ENCODE measurements at regions not wholly inside any gene's neighbourhood (a gene's known extent, or its start where the extent isn't known, plus 50 kb on each side); places are given as distances from the start of the nearest gene placed in this dataset.

GRCh38 chr6:56718236-56718635 lies 75.5 kb upstream of the DST start:
- Histone ChIP-seq H3K4me3 (replicated peaks; ENCODE audit: insufficient read depth, low read length) (no peak overlapping the region), H3K27me3 (ENCODE audit: insufficient read depth, poor library complexity, severe bottlenecking) (no peaks in the 10 kb centered on the region), H3K27ac (replicated peaks) (no peak overlapping the region)
- DNase-seq (ENCODE audit: low read depth in 1 of 2, low spot score in 1 of 2), result no peak
- TF ChIP-seq REST (IDR thresholded peaks at IDR 0.05; ENCODE audit: insufficient replicate concordance, low read depth), result no peak
- TF ChIP-seq, protein P1, sequence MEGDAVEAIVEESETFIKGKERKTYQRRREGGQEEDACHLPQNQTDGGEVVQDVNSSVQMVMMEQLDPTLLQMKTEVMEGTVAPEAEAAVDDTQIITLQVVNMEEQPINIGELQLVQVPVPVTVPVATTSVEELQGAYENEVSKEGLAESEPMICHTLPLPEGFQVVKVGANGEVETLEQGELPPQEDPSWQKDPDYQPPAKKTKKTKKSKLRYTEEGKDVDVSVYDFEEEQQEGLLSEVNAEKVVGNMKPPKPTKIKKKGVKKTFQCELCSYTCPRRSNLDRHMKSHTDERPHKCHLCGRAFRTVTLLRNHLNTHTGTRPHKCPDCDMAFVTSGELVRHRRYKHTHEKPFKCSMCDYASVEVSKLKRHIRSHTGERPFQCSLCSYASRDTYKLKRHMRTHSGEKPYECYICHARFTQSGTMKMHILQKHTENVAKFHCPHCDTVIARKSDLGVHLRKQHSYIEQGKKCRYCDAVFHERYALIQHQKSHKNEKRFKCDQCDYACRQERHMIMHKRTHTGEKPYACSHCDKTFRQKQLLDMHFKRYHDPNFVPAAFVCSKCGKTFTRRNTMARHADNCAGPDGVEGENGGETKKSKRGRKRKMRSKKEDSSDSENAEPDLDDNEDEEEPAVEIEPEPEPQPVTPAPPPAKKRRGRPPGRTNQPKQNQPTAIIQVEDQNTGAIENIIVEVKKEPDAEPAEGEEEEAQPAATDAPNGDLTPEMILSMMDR (IDR thresholded peaks at IDR 0.05; ENCODE audit: insufficient read depth, low read length), result no peak
- TF ChIP-seq POLR2AphosphoS5 (IDR thresholded peaks at IDR 0.05; ENCODE audit: low read depth), result no peak
- no peak for TF ChIP-seq GABPA (IDR thresholded peaks at IDR 0.05; ENCODE audit: low read depth)
- TF ChIP-seq SPI1 (IDR thresholded peaks at IDR 0.05; ENCODE audit: borderline replicate concordance, low read depth), result no peak

- TF ChIP-seq GABPA (IDR thresholded peaks at IDR 0.05; ENCODE audit: low read depth), result no peak
- no peak for TF ChIP-seq POLR2AphosphoS5 (IDR thresholded peaks at IDR 0.05; ENCODE audit: low read depth)
- no peak for TF ChIP-seq REST (IDR thresholded peaks at IDR 0.05; ENCODE audit: insufficient replicate concordance, low read depth)
- TF ChIP-seq, protein P1 (IDR thresholded peaks at IDR 0.05; ENCODE audit: insufficient read depth, low read length), result no peak
- no peak for TF ChIP-seq SPI1 (IDR thresholded peaks at IDR 0.05; ENCODE audit: borderline replicate concordance, low read depth)
- H3K27ac ChIP-seq (replicated peaks), result no peak overlapping the region
Observed at GRCh38 chr6:56716229-56716628, 73.5 kb upstream of the DST start.

GRCh38 chr6:56715741-56716140 lies 73.1 kb upstream of the DST start:
- Histone ChIP-seq H3K27me3 (ENCODE audit: insufficient read depth, poor library complexity, severe bottlenecking) (no peaks in the 10 kb centered on the region), H3K27ac (replicated peaks) (no peak overlapping the region), H3K4me3 (replicated peaks; ENCODE audit: insufficient read depth, low read length) (no peak overlapping the region)
- DNase-seq (ENCODE audit: low read depth in 1 of 2, low spot score in 1 of 2), result no peak
- TF ChIP-seq, protein P1 (IDR thresholded peaks at IDR 0.05; ENCODE audit: insufficient read depth, low read length), result no peak
- TF ChIP-seq POLR2AphosphoS5 (IDR thresholded peaks at IDR 0.05; ENCODE audit: low read depth) (no peak), GABPA (IDR thresholded peaks at IDR 0.05; ENCODE audit: low read depth) (no peak), REST (IDR thresholded peaks at IDR 0.05; ENCODE audit: insufficient replicate concordance, low read depth) (no peak), SPI1 (IDR thresholded peaks at IDR 0.05; ENCODE audit: borderline replicate concordance, low read depth) (no peak)

More at GRCh38 chr6:56716229-56716628, 73.5 kb upstream of the DST start:
- no peak overlapping the region for H3K4me3 ChIP-seq (replicated peaks; ENCODE audit: insufficient read depth, low read length)
- H3K27me3 ChIP-seq (ENCODE audit: insufficient read depth, poor library complexity, severe bottlenecking), result no peaks in the 10 kb centered on the region
- no peak for DNase-seq (ENCODE audit: low read depth in 1 of 2, low spot score in 1 of 2)
